ENCODE measurements at regions not wholly inside any gene's neighbourhood (a gene's known extent, or its start where the extent isn't known, plus 50 kb on each side); places are given as distances from the start of the nearest gene placed in this dataset.

DNA sequence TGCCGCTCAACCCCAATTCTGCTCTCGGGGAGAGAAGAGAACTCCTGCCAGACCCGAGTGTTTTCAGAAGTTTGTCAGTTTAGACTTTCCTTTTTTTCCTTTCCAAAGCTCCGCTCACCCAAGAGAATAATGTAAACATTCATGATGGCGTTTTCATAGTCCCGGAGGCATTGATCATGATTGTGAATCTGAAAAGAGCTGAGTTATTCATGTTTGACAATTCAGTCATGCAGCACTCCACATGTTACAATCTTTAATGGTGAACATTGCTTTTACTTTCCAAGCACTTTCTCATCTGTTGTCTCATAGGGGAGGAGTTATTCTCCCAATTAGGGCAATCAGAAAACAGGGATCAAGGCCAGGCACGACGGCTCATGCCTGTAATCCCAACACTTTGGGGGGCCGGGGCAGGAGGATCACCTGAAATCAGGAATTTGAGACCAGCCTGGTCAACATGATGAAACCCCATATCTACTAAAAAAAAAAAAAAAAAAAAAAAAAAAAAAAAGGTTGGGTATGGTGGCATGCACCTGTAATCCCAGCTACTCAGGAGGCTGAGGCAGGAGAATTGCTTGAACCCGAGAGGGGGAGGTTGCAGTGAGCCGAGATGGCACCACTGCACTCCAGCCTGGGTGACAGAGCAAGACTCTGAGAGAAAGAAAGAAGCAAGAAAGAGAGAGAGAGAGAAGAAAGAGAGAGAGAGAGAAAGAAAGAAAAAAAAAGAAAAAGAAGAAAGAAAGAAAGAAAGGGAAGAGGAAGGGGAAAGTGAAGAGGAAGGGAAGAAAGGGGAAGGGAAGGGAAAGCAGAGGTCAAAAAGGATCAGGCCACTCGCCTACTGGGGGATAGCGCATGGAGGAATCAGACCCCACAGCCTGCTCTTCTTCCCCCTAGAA lies 70.0 kb upstream of the TNRC6C start:
- Mint-ChIP-seq H3K27ac (no peak overlapping the region), H3K9me3 (no peaks in the 10 kb centered on the region), H3K27me3 (peaks cover 47% of the 10 kb centered on the region), H3K36me3 (no peaks in the 10 kb centered on the region), H3K4me1 (ENCODE audit: unreplicated experiment) (peaks cover 21% of the 10 kb centered on the region), H3K4me3 (peak overlapping the region; percentile 72)
- TF ChIP-seq CTCF (conservative IDR thresholded peaks at IDR 0.05), result no peak
- no peak for DNase-seq (ENCODE audit: extremely low spot score, unreplicated experiment)

DNA sequence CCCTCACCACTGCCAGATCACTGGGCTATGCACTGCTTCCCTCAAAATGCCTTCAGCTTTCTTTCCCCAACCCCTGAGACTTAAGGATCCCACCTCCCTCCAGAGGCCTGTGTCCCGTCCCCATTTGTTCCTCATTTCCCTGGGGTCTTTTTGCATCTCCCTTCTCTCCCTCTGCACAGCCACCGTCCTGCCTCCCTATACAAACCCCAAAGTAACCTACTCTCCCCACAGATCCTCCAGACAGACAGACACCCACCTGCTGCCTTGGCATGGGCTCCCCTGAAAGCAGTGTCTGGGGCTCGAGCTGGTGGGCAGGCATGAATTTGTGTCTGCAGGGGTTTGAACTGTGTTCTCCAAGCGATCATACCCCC lies 69.4 kb upstream of the TNRC6C start:
- Mint-ChIP-seq H3K4me3 (no peak overlapping the region), H3K4me1 (ENCODE audit: unreplicated experiment) (peaks cover 15% of the 10 kb centered on the region), H3K27ac (no peak overlapping the region), H3K36me3 (no peaks in the 10 kb centered on the region), H3K9me3 (no peaks in the 10 kb centered on the region), H3K27me3 (peaks cover 45% of the 10 kb centered on the region)
- DNase-seq (ENCODE audit: extremely low spot score, unreplicated experiment), result no peak
- no peak for TF ChIP-seq CTCF (conservative IDR thresholded peaks at IDR 0.05)

GRCh38 chr17:77889866-77890760 lies 68.4 kb upstream of the TNRC6C start:
- Mint-ChIP-seq H3K27me3 (peaks cover 40% of the 10 kb centered on the region), H3K27ac (no peak overlapping the region), H3K9me3 (no peaks in the 10 kb centered on the region), H3K36me3 (no peaks in the 10 kb centered on the region), H3K4me3 (no peak overlapping the region), H3K4me1 (ENCODE audit: unreplicated experiment) (peaks cover 14% of the 10 kb centered on the region)
- no peak for TF ChIP-seq CTCF (conservative IDR thresholded peaks at IDR 0.05)
- DNase-seq (ENCODE audit: extremely low spot score, unreplicated experiment), result no peak

- Mint-ChIP-seq H3K27me3 (peaks cover 38% of the 10 kb centered on the region), H3K4me3 (no peak overlapping the region), H3K36me3 (no peaks in the 10 kb centered on the region), H3K27ac (no peak overlapping the region), H3K4me1 (ENCODE audit: unreplicated experiment) (peaks cover 14% of the 10 kb centered on the region), H3K9me3 (no peaks in the 10 kb centered on the region)
- TF ChIP-seq CTCF (conservative IDR thresholded peaks at IDR 0.05), result no peak
- DNase-seq (ENCODE audit: extremely low spot score, unreplicated experiment), result no peak
Measured at GRCh38 chr17:77890771-77891170, 67.7 kb upstream of the TNRC6C start.

DNA sequence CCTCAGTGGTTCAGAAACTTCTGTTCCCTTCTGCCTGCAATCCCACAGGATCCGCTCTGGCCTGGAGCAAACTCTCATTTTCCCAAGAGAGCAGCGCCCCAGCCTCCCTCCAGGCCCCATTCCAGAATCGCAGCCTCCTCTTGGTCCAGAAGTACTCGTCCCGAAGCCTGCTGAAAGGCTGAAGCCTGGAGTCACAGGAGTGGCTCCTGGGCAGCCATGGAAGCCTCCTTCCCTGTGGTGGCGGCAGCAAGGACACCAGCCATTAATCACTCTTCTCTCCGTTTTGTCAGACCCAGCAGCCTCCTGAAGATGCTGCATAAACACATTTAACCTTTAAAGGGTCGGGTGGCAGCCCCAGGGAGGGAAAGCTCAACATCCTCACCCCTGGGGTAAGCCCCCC lies 66.9 kb upstream of the TNRC6C start:
- H3K27me3 Mint-ChIP-seq, result peaks cover 29% of the 10 kb centered on the region
- TF ChIP-seq CTCF (conservative IDR thresholded peaks at IDR 0.05), result no peak
- no peak overlapping the region for H3K4me3 Mint-ChIP-seq
- no peak for DNase-seq (ENCODE audit: extremely low spot score, unreplicated experiment)
- no peak overlapping the region for H3K27ac Mint-ChIP-seq
- peaks cover 14% of the 10 kb centered on the region for H3K4me1 Mint-ChIP-seq (ENCODE audit: unreplicated experiment)
- H3K36me3 Mint-ChIP-seq, result no peaks in the 10 kb centered on the region
- H3K9me3 Mint-ChIP-seq, result no peaks in the 10 kb centered on the region
